ENCODE measurements at regions not wholly inside any gene's neighbourhood (a gene's known extent, or its start where the extent isn't known, plus 50 kb on each side); places are given as distances from the start of the nearest gene placed in this dataset.
"Not testable (repeated sequence)": the region's sequence is repeated elsewhere in the genome, so short reads cannot be mapped to it uniquely, and the experiment has no call there.

DNA sequence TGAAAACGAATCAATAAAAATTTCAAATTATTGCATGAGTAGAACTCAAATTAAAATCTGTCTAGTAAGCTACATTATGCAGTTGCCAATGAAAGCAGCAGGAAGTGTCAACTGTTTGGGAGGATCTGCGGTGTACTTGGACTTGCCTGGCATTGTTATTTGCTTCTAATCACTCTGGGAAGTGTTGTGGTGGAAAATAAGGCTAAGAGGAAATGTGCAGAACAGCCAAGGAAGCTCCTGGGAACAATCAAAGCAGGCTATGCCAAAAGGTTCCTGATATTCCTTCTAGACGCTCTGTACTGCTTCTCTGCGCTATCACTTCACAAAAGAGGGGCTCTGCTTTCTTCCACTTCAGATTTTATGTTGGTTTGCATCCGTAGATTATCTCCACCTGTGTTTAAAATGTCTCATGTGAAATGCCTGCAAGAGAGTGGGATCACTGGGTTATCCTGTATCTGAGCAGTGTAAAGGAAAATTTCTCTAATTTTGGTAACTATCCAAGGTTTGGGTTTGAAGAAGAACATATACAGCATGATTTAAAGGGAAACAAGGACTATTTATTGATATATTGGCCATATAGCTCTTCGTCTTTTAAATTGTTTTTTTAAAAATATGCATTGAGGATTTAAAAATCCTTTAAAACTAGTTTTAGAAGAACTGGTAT lies 182.7 kb upstream of the CSNK1A1L start:
- Histone ChIP-seq H3K4me1 (ENCODE audit: control insufficient read depth, insufficient read depth, low read length) (no peaks in the 10 kb centered on the region), H3K9me3 (ENCODE audit: control insufficient read depth, insufficient read depth, low read depth, low read length) (no peaks in the 10 kb centered on the region), H3K36me3 (ENCODE audit: control insufficient read depth in 2 of 2, insufficient read depth in 1 of 2, low read length in 2 of 2) (no peaks in the 10 kb centered on the region), H3K4me3 (ENCODE audit: low read depth, low read length) (no peak overlapping the region), H3K27ac (ENCODE audit: extremely low read depth, low read depth, low read length) (no peak overlapping the region)
- POLR2A ChIA-PET = no interaction called here
- CTCF ChIA-PET = no interaction called here
- TF ChIP-seq ZNF302 (tag by site-specific recombination; IDR thresholded peaks at IDR 0.05; ENCODE audit: low read depth) = no peak
- no peak for TF ChIP-seq ZNF140 (tag by site-specific recombination; IDR thresholded peaks at IDR 0.05)
- no peak for TF ChIP-seq ZNF148 (tag by site-specific recombination; IDR thresholded peaks at IDR 0.05; ENCODE audit: borderline replicate concordance)
- no peak for TF ChIP-seq GLIS2 (tag by site-specific recombination; IDR thresholded peaks at IDR 0.05)
- TF ChIP-seq ZNF112 (tag by site-specific recombination; IDR thresholded peaks at IDR 0.05) = no peak
- TF ChIP-seq, protein P1, sequence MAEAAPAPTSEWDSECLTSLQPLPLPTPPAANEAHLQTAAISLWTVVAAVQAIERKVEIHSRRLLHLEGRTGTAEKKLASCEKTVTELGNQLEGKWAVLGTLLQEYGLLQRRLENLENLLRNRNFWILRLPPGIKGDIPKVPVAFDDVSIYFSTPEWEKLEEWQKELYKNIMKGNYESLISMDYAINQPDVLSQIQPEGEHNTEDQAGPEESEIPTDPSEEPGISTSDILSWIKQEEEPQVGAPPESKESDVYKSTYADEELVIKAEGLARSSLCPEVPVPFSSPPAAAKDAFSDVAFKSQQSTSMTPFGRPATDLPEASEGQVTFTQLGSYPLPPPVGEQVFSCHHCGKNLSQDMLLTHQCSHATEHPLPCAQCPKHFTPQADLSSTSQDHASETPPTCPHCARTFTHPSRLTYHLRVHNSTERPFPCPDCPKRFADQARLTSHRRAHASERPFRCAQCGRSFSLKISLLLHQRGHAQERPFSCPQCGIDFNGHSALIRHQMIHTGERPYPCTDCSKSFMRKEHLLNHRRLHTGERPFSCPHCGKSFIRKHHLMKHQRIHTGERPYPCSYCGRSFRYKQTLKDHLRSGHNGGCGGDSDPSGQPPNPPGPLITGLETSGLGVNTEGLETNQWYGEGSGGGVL (tag by site-specific recombination; IDR thresholded peaks at IDR 0.05) = no peak
- TF ChIP-seq WT1 (tag by site-specific recombination; IDR thresholded peaks at IDR 0.05) = no peak
- no peak for TF ChIP-seq MEIS1 (CRISPR knock-in tag; IDR thresholded peaks at IDR 0.05; ENCODE audit: borderline replicate concordance)
- TF ChIP-seq SCRT1 (tag by site-specific recombination; IDR thresholded peaks at IDR 0.05; ENCODE audit: borderline replicate concordance) = no peak
- no peak for TF ChIP-seq ZNF664 (tag by site-specific recombination; IDR thresholded peaks at IDR 0.05)
- no peak for TF ChIP-seq ZNF623 (tag by site-specific recombination; IDR thresholded peaks at IDR 0.05)
- TF ChIP-seq ZNF174 (tag by site-specific recombination; IDR thresholded peaks at IDR 0.05) = no peak
- TF ChIP-seq SCRT2 (tag by site-specific recombination; IDR thresholded peaks at IDR 0.05) = no peak

GRCh38 chr13:37280231-37280630 lies 174.8 kb upstream of the CSNK1A1L start:
- H3K4me3 ChIP-seq (ENCODE audit: low read depth, low read length); H3K27ac ChIP-seq (ENCODE audit: extremely low read depth, low read depth, low read length); H3K9me3 ChIP-seq (ENCODE audit: control insufficient read depth, insufficient read depth, low read depth, low read length); H3K36me3 ChIP-seq (ENCODE audit: control insufficient read depth in 2 of 2, insufficient read depth in 1 of 2, low read length in 2 of 2); H3K4me1 ChIP-seq (ENCODE audit: control insufficient read depth, insufficient read depth, low read length); POLR2A ChIA-PET; CTCF ChIA-PET: not testable (repeated sequence)

GRCh38 chr13:37277435-37278144 lies 172.1 kb upstream of the CSNK1A1L start:
- CTCF ChIA-PET = no interaction called here
- Histone ChIP-seq H3K9me3 (ENCODE audit: control insufficient read depth, insufficient read depth, low read depth, low read length) (no peaks in the 10 kb centered on the region), H3K4me1 (ENCODE audit: control insufficient read depth, insufficient read depth, low read length) (no peaks in the 10 kb centered on the region), H3K36me3 (ENCODE audit: control insufficient read depth in 2 of 2, insufficient read depth in 1 of 2, low read length in 2 of 2) (no peaks in the 10 kb centered on the region), H3K4me3 (ENCODE audit: low read depth, low read length) (no peak overlapping the region), H3K27ac (ENCODE audit: extremely low read depth, low read depth, low read length) (no peak overlapping the region)
- no peak for TF ChIP-seq ZNF341 (tag by site-specific recombination; IDR thresholded peaks at IDR 0.05; ENCODE audit: low read depth)
- POLR2A ChIA-PET = no interaction called here

Measured in HEK293 (cell line).